ENCODE measurements at regions not wholly inside any gene's neighbourhood (a gene's known extent, or its start where the extent isn't known, plus 50 kb on each side); places are given as distances from the start of the nearest gene placed in this dataset.

DNA sequence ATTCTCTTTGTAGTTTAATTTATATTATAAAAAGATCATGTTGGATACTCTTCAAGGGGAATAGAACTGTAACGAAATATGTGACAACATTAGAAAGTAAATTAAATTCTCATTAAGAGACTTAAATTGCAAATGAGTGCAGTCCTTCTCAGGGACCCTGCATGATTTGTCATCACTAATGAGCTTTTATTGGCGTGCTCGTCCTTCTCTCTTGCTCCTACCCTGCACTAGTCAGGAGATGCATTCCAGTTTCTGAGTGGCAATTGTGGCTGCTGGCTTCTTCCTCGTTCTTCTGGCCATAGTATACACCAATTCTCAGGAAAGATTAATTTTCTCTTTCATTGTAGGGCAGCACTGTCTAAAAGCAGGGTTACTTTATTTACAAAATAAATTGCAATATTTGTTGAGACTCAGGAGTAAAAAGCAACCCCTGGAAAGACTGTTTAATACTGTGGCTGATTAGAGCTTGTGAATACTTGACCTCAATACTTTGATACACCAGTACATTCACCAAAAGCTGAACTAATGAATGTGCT, 376.3 kb upstream of the CHD1 start:
- H3K27me3 ChIP-seq (ENCODE audit: control insufficient read depth, insufficient read depth, low read length), result no peaks in the 10 kb centered on the region
- H3K9ac ChIP-seq, result no peak overlapping the region
- H3K4me2 ChIP-seq (ENCODE audit: low read length), result no peak overlapping the region
- H3K4me1 ChIP-seq, result no peaks in the 10 kb centered on the region
- no peak overlapping the region for H3K27ac ChIP-seq
- H2AFZ ChIP-seq, result no peak overlapping the region
- no peaks in the 10 kb centered on the region for H3K36me3 ChIP-seq (ENCODE audit: control insufficient read depth, insufficient read depth, low read length)
- H3K9me3 ChIP-seq (ENCODE audit: control insufficient read depth, low read length), result no peaks in the 10 kb centered on the region
- TF ChIP-seq, protein P1, sequence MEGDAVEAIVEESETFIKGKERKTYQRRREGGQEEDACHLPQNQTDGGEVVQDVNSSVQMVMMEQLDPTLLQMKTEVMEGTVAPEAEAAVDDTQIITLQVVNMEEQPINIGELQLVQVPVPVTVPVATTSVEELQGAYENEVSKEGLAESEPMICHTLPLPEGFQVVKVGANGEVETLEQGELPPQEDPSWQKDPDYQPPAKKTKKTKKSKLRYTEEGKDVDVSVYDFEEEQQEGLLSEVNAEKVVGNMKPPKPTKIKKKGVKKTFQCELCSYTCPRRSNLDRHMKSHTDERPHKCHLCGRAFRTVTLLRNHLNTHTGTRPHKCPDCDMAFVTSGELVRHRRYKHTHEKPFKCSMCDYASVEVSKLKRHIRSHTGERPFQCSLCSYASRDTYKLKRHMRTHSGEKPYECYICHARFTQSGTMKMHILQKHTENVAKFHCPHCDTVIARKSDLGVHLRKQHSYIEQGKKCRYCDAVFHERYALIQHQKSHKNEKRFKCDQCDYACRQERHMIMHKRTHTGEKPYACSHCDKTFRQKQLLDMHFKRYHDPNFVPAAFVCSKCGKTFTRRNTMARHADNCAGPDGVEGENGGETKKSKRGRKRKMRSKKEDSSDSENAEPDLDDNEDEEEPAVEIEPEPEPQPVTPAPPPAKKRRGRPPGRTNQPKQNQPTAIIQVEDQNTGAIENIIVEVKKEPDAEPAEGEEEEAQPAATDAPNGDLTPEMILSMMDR (IDR thresholded peaks at IDR 0.05), result no peak
- no peak overlapping the region for H3K4me3 ChIP-seq (ENCODE audit: low read depth, low read length)
- H3K79me2 ChIP-seq, result no peaks in the 10 kb centered on the region

DNA sequence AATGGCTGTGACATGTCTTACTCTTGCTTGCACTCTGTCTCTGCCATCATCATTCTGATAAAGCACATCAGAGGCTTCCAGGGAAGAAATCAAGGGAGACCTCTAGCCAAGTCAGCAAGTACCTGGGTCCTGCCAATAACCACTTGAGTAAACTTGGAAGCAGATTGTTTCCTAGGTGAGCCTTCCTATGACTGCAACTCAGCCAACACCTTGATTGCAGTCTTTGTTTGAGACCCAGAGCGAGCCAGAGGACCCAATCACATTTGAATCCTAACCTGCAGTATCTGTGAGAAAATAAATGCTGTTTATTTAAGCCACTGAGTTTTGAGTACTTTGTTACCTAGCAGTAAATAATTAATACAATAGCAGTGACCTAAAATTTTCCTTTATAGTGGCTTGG, 356.8 kb upstream of the CHD1 start:
- Histone ChIP-seq H3K79me2 (no peaks in the 10 kb centered on the region), H3K4me2 (ENCODE audit: low read length) (no peak overlapping the region), H2AFZ (no peak overlapping the region), H3K27me3 (ENCODE audit: control insufficient read depth, insufficient read depth, low read length) (no peaks in the 10 kb centered on the region), H3K27ac (no peak overlapping the region), H3K4me3 (ENCODE audit: low read depth, low read length) (no peak overlapping the region), H3K4me1 (no peaks in the 10 kb centered on the region), H3K36me3 (ENCODE audit: control insufficient read depth, insufficient read depth, low read length) (no peaks in the 10 kb centered on the region), H3K9me3 (ENCODE audit: control insufficient read depth, low read length) (no peaks in the 10 kb centered on the region), H3K9ac (no peak overlapping the region)
- TF ChIP-seq, protein P1 (IDR thresholded peaks at IDR 0.05), result no peak

DNA sequence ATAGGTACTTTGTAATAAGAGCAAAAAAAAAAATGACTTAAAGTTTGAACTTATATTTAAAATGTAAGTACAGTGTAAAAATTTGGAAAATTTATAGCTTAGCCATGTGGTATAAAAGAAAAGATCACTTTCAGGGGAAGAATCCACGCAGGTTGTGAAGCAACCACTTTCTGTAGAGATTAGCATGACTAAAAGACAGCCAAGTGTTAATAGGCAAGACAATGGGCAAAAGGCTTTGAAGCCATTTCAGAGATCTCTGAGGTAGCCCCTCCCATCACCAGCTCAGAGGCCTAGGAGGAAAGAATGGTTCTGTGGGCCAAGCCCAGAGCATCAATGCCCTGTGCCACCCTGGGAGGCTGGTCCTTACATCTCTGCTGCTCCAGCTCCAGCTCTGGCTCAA, 346.3 kb upstream of the CHD1 start:
- no peak overlapping the region for H3K4me3 ChIP-seq (ENCODE audit: low read depth, low read length)
- no peaks in the 10 kb centered on the region for H3K27me3 ChIP-seq (ENCODE audit: control insufficient read depth, insufficient read depth, low read length)
- TF ChIP-seq, protein P1 (IDR thresholded peaks at IDR 0.05), result no peak
- H3K4me2 ChIP-seq (ENCODE audit: low read length), result no peak overlapping the region
- H3K9ac ChIP-seq, result no peak overlapping the region
- H3K79me2 ChIP-seq, result no peaks in the 10 kb centered on the region
- H3K4me1 ChIP-seq, result no peaks in the 10 kb centered on the region
- no peak overlapping the region for H3K27ac ChIP-seq
- no peaks in the 10 kb centered on the region for H3K9me3 ChIP-seq (ENCODE audit: control insufficient read depth, low read length)
- no peaks in the 10 kb centered on the region for H3K36me3 ChIP-seq (ENCODE audit: control insufficient read depth, insufficient read depth, low read length)
- no peak overlapping the region for H2AFZ ChIP-seq

DNA sequence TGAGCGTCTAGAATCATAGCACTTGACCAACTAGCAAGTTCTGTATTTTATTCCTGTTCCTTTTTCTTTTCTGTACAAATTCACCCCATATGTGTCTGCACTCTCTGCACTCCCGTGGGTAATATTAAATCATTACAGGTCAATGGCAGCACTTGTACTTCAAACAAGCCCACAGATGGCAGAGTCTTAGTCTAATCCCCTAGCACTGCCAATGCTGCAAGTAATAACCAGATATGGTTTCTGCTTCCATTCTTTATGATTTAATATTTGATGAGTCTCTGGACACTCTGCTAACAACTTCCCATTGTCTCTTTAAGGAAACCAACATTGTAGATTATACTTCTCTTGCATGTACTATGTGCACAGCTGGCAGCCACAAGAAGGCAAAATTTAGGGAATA, 343.8 kb upstream of the CHD1 start:
- Histone ChIP-seq H3K4me1 (no peaks in the 10 kb centered on the region), H3K27me3 (ENCODE audit: control insufficient read depth, insufficient read depth, low read length) (no peaks in the 10 kb centered on the region), H3K79me2 (no peaks in the 10 kb centered on the region), H3K4me2 (ENCODE audit: low read length) (no peak overlapping the region), H3K9ac (no peak overlapping the region), H3K4me3 (ENCODE audit: low read depth, low read length) (no peak overlapping the region), H2AFZ (no peak overlapping the region), H3K9me3 (ENCODE audit: control insufficient read depth, low read length) (no peaks in the 10 kb centered on the region), H3K36me3 (ENCODE audit: control insufficient read depth, insufficient read depth, low read length) (no peaks in the 10 kb centered on the region), H3K27ac (no peak overlapping the region)
- TF ChIP-seq, protein P1 (IDR thresholded peaks at IDR 0.05), result no peak

DNA sequence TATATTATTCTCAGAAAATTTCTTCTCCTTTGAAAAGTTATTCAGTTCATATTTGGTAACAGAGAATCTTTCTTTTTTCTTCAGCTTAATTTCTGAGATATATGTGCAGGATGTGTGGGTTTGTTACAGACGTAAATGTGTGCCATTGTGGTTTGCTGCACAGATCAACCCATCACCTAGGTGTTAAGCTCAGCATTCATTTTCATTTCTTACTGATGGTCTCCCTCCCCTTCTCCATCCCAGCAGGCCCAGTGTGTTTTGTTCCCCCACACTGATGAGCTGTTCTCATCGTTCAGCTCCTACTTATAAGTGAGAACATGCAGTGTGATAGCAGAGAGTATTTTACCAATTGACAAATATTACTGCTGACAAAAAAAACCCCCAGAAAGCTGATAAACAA, 330.0 kb upstream of the CHD1 start:
- Histone ChIP-seq H2AFZ (no peak overlapping the region), H3K4me1 (no peaks in the 10 kb centered on the region), H3K4me2 (ENCODE audit: low read length) (no peak overlapping the region), H3K79me2 (no peaks in the 10 kb centered on the region), H3K9ac (no peak overlapping the region), H3K36me3 (ENCODE audit: control insufficient read depth, insufficient read depth, low read length) (no peaks in the 10 kb centered on the region), H3K27me3 (ENCODE audit: control insufficient read depth, insufficient read depth, low read length) (no peaks in the 10 kb centered on the region), H3K27ac (no peak overlapping the region), H3K4me3 (ENCODE audit: low read depth, low read length) (no peak overlapping the region), H3K9me3 (ENCODE audit: control insufficient read depth, low read length) (no peaks in the 10 kb centered on the region)
- TF ChIP-seq, protein P1 (IDR thresholded peaks at IDR 0.05), result no peak
